Osteocyte (in vitro differentiated cells): ENCODE measurements at regions not wholly inside any gene's neighbourhood (a gene's known extent, or its start where the extent isn't known, plus 50 kb on each side); places are given as distances from the start of the nearest gene placed in this dataset.

Source experiments
- DNase-seq: peaks from one replicate; pipeline ENCODE4 v3.0.0; 2021; ENCODE audit warnings: mixed read lengths; ENCODE audit not compliant: unreplicated experiment; ENCODE audit errors: extremely low spot score
- H3K27ac Mint-ChIP-seq: one replicate; pipeline ENCODE4 v1.8.0; 2021; ENCODE audit warnings: mild to moderate bottlenecking, mixed read lengths; ENCODE audit not compliant: unreplicated experiment
- H3K27me3 Mint-ChIP-seq: one replicate; pipeline ENCODE4 v1.8.0; 2021; ENCODE audit warnings: mixed read lengths; ENCODE audit not compliant: unreplicated experiment
- H3K36me3 Mint-ChIP-seq: one replicate; pipeline ENCODE4 v1.8.0; 2021; ENCODE audit warnings: mixed read lengths; ENCODE audit not compliant: unreplicated experiment
- H3K4me1 Mint-ChIP-seq: one replicate; pipeline ENCODE4 v1.8.0; 2021; ENCODE audit warnings: mixed read lengths; ENCODE audit not compliant: unreplicated experiment
- H3K4me3 Mint-ChIP-seq: one replicate; pipeline ENCODE4 v1.8.0; 2021; ENCODE audit warnings: mild to moderate bottlenecking, moderate library complexity, mixed read lengths; ENCODE audit not compliant: unreplicated experiment
- H3K9me3 Mint-ChIP-seq: one replicate; pipeline ENCODE4 v1.8.0; 2021; ENCODE audit warnings: mixed read lengths; ENCODE audit not compliant: unreplicated experiment
- CTCF ChIP-seq: fragments of 200-600 bp; sonication (generic); IDR thresholded peaks from 2 replicates; pipeline ENCODE4 v1.5.0; 2021; ENCODE audit warnings: antibody characterized with exemption, mild to moderate bottlenecking, moderate library complexity

GRCh38 chr11:28636033-28636432, 527.8 kb downstream of the METTL15 start:
- H3K36me3 Mint-ChIP-seq, result no peaks in the 10 kb centered on the region
- no peaks in the 10 kb centered on the region for H3K9me3 Mint-ChIP-seq
- H3K27ac Mint-ChIP-seq, result no peak overlapping the region
- DNase-seq, result no peak
- no peak overlapping the region for H3K4me3 Mint-ChIP-seq
- TF ChIP-seq CTCF, result no peak
- no peaks in the 10 kb centered on the region for H3K27me3 Mint-ChIP-seq
- H3K4me1 Mint-ChIP-seq, result peaks cover 26% of the 10 kb centered on the region

GRCh38 chr11:28632338-28632737, 524.1 kb downstream of the METTL15 start:
- Mint-ChIP-seq H3K4me3 (no peak overlapping the region), H3K4me1 (peaks cover 26% of the 10 kb centered on the region)
- no peak for DNase-seq

GRCh38 chr11:28631148-28631547, 523.0 kb downstream of the METTL15 start:
- Mint-ChIP-seq H3K27me3 (no peaks in the 10 kb centered on the region), H3K9me3 (peaks cover 6% of the 10 kb centered on the region), H3K4me1 (peaks cover 19% of the 10 kb centered on the region), H3K27ac (no peak overlapping the region), H3K4me3 (no peak overlapping the region), H3K36me3 (no peaks in the 10 kb centered on the region)
- DNase-seq, result no peak
- no peak for TF ChIP-seq CTCF

More at GRCh38 chr11:28632338-28632737, 524.1 kb downstream of the METTL15 start:
- H3K9me3 Mint-ChIP-seq, result peaks cover 6% of the 10 kb centered on the region
- H3K27me3 Mint-ChIP-seq, result no peaks in the 10 kb centered on the region
- TF ChIP-seq CTCF, result no peak
- H3K27ac Mint-ChIP-seq, result no peak overlapping the region
- no peaks in the 10 kb centered on the region for H3K36me3 Mint-ChIP-seq

- DNase-seq, result no peak
- no peaks in the 10 kb centered on the region for H3K36me3 Mint-ChIP-seq
- H3K27ac Mint-ChIP-seq, result no peak overlapping the region
- peaks cover 6% of the 10 kb centered on the region for H3K9me3 Mint-ChIP-seq
- no peaks in the 10 kb centered on the region for H3K27me3 Mint-ChIP-seq
- no peak for TF ChIP-seq CTCF
- H3K4me1 Mint-ChIP-seq, result peaks cover 12% of the 10 kb centered on the region
- no peak overlapping the region for H3K4me3 Mint-ChIP-seq
Measured at GRCh38 chr11:28629235-28629634, 521.0 kb downstream of the METTL15 start.

GRCh38 chr11:28628412-28628811, 520.2 kb downstream of the METTL15 start:
- TF ChIP-seq CTCF, result no peak
- Mint-ChIP-seq H3K4me1 (peaks cover 12% of the 10 kb centered on the region), H3K27me3 (no peaks in the 10 kb centered on the region), H3K9me3 (peaks cover 6% of the 10 kb centered on the region), H3K36me3 (no peaks in the 10 kb centered on the region), H3K4me3 (no peak overlapping the region), H3K27ac (no peak overlapping the region)
- DNase-seq, result no peak
